GM12874 (cell line): ENCODE measurements at regions not wholly inside any gene's neighbourhood (a gene's known extent, or its start where the extent isn't known, plus 50 kb on each side); places are given as distances from the start of the nearest gene placed in this dataset.

Experiments used
- TF ChIP-seq, protein P1 (sequence below): IDR thresholded peaks from 2 replicates; pipeline ENCODE4 v1.5.1; 2011; ENCODE audit warnings: low read depth, mild to moderate bottlenecking, control low read depth, low read length, moderate library complexity; ENCODE audit not compliant: insufficient read depth

DNA sequence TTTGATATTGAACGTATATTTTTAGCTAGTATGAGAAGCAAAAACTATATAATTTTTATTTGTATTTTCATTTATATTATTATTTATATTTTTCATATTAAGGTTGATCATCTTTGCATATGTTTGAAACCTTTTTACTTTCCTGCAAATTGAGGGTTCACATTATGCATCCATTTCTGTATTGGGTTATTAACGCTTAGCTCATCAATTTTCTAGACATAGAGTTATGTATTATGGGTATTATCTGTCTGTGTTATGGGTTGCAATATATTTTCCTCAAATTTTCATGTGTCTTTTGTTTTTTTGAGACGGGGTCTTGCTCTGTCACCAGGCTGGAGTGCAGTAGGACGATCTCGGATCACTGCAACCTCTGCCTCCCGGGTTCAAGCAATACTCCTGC, 2377.0 kb upstream of the WWC1 start:
- TF ChIP-seq, protein P1, sequence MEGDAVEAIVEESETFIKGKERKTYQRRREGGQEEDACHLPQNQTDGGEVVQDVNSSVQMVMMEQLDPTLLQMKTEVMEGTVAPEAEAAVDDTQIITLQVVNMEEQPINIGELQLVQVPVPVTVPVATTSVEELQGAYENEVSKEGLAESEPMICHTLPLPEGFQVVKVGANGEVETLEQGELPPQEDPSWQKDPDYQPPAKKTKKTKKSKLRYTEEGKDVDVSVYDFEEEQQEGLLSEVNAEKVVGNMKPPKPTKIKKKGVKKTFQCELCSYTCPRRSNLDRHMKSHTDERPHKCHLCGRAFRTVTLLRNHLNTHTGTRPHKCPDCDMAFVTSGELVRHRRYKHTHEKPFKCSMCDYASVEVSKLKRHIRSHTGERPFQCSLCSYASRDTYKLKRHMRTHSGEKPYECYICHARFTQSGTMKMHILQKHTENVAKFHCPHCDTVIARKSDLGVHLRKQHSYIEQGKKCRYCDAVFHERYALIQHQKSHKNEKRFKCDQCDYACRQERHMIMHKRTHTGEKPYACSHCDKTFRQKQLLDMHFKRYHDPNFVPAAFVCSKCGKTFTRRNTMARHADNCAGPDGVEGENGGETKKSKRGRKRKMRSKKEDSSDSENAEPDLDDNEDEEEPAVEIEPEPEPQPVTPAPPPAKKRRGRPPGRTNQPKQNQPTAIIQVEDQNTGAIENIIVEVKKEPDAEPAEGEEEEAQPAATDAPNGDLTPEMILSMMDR: no peak

GRCh38 chr5:165919196-165919595, 2372.2 kb upstream of the WWC1 start:
- TF ChIP-seq, protein P1: no peak

DNA sequence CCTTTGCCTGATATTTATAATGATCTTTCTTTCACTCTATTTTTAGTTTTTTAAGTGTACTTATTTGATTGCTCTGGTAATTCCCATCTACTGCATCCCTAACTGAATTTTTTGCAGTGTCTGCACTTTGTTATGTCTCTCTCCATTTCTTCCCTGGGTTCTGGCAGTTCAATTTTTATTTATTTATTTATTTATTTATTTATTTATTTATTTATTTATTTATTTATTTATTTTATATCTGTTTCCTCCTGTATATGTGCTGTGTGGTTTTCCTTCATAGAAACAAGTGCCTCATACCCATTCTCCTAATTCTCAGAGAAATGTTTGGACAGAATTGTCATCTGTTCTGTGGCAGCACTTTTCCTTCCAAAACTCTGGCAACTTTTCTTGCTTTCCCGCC, 2370.8 kb upstream of the WWC1 start:
- TF ChIP-seq, protein P1: no peak

GRCh38 chr5:165928971-165929370, 2362.5 kb upstream of the WWC1 start:
- TF ChIP-seq, protein P1: no peak

- TF ChIP-seq, protein P1: no peak
Measured at GRCh38 chr5:165940541-165940940, 2350.9 kb upstream of the WWC1 start.

- TF ChIP-seq, protein P1: no peak
Measured at GRCh38 chr5:165956854-165957253, 2334.6 kb upstream of the WWC1 start.

GRCh38 chr5:165981671-165982070, 2309.8 kb upstream of the WWC1 start:
- TF ChIP-seq, protein P1: no peak
